HG03520 (cell line): ENCODE measurements at regions not wholly inside any gene's neighbourhood (a gene's known extent, or its start where the extent isn't known, plus 50 kb on each side); places are given as distances from the start of the nearest gene placed in this dataset.

ENCODE experiments used
- ATAC-seq: cut with Tn5 transposase; IDR thresholded peaks from one replicate; pipeline ENCODE4 v1.9.1; 2021; ENCODE audit warnings: mild to moderate bottlenecking, moderate library complexity; ENCODE audit not compliant: unreplicated experiment

GRCh38 chr9:109549386-109549785, 51.3 kb upstream of the PTPN3 start:
- no peak for ATAC-seq

DNA sequence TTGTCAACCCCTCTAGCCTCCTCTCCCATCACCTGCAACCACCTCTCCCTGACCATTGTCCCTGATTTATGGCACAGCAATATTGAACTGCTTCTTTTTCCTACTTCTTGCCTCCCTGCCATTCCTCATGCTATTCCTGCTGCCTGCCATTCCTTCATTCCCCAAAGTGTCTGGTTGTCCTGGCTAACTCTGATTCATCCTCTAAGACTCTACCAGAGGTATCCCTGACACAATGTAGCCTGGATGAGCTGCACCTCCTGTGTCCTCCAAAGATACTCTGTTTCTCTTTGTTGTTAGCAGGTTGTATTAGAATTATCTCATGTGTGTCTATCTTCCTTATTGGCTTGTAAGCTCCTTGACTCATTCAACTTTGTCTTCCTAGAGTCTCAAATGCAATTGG, 53.5 kb upstream of the PTPN3 start:
- no peak for ATAC-seq

DNA sequence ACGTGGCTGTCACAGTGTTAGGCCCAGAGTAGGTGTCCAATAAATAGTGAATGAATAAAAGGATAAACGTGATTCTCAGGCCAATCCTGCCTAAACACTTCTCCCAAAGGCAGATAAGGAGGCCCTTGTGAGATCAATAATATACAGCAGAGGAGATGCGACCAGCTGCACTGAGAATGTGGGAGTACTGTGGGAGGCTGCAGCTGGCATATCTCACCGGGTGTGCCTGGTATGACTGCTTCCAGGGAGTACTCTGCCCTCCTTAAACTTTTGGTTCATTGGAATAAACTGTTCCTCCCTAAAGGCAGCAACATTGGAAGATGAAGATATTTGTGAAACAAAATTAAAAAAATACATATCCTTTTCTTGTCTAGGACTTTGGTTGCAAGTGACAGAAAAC, 57.1 kb upstream of the PTPN3 start:
- no peak for ATAC-seq

- no peak for ATAC-seq
Measured at GRCh38 chr9:109556061-109556460, 58.0 kb upstream of the PTPN3 start.

- no peak for ATAC-seq
Measured at GRCh38 chr9:109556786-109557185, 58.7 kb upstream of the PTPN3 start.

GRCh38 chr9:109557481-109557880, 59.4 kb upstream of the PTPN3 start:
- ATAC-seq, result no peak

DNA sequence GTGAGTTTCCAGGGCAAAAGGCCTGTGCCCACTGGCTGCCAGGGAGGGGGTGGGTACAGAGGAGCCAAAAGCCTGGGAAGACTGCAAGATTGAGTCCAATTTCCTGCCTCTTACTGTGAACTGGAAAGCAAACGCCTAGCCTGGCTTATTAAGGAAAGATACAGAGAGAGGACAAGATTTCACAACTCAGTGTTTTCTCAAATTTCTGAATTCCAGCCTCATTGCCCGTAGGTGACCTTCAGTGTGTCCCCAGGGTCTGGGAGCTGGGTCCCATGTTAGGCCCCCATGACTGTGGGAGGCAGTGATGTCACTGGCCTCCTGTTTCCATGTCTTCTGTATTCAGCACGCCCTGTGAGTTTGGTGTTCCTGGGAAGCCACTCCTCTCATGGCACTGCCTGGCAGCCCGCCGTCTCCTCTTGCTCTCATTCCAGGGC, 60.6 kb upstream of the PTPN3 start:
- no peak for ATAC-seq

GRCh38 chr9:109560470-109561132, 62.5 kb upstream of the PTPN3 start:
- no peak for ATAC-seq

DNA sequence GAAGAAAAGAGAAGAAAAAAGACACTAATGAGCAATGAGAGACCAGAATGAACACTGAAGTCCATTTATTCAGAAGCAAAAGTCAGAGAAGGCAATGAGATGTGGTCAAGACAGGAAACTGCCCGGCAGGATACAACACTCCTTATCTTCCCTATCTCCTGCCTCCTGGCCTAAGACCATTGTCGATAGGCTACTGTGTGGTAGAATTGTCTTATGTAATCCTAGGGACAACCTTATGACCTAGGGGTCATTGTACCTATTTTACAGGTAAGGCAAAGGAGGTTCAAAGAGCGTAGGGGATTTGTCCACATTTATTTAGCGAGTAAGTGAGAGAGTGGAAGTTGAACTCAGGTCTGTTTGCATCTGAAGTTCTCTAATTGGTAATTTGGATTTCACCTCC, 63.0 kb upstream of the PTPN3 start:
- no peak for ATAC-seq

DNA sequence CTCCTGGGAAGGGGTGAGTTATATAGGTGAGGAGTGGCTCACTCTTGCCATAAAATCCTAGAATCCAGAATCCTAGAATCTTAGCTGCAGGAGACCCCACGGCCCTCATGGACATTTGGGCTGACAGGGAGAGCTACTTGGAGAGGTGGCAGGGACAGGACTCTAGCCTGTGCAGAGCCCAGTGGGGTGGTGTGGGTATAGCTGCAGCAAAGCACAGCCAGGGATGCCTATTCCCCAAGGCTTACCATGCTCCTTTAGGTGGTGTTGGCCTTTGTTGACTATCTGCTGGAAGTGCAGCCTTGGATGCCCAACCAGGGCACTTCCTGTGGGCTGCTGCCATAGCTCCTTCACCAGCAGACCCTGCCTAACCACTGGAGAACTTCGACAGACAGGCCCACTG, 70.0 kb upstream of the PTPN3 start:
- ATAC-seq, result no peak

DNA sequence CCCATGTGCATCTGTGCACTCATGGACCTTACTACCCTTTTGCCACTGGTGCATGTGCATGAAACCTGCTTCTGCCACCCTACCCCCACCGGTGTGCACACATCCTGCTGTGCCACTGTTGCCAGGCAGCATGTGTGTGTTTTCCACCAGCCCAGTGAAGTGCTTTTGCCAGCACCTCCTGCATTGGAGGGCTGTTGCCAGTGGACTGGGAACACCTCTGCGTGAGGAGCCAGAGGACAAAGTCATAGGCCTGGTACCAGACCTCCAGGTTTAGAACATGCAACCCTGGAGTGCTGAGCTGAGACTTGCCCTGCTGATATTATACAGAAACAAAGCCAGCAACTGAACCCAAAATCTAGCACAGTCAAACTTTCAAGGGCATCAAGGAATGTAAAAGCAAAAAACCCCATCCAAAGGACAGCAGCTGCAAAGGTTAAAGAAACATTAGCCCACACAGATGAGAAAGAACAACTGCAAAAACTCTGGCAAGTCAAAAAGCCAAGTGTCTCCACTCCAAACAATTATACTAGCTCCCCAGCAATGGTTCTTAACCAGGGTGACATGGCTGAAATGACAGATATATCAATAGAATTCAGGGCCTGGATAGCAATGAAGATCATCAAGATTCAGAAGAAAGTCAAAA, 70.6 kb upstream of the PTPN3 start:
- ATAC-seq, result no peak

DNA sequence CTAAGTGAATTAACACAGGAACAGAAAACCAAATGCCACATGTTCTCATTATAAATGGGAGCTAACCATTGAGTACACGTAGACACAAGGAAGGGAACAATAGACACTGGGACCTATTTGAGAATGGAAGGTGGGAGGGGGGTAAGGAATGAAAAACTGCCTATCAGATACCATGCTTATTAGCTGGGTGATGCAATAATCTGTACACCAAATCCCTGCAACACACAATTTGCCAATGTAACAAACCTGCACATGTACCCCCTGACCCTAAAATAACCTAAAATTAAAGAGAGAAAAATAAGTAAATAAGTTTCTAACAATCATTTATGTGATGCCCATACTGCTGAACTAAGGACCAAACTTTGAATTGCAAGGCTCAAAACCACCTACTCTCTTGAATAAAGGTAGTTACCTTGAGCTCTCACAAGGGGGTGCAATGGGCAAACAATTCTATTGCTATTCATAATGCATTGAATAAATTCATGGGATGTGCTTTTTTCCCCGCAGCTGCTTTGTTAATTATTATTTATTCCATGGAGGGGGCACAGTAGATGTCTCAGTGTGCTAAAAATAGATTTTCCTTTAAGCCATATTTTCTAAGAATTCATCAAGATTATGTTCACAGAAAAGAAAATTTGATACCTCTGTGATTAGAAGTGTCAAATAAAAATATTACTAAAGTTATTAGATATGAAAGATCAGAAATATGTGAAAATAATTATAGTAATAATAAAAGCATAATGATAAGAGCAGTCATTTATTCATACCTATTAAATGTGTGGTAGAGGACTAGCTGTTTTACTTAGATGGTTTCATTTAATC, 76.2 kb upstream of the PTPN3 start:
- ATAC-seq, result no peak

GRCh38 chr9:109576762-109577161, 78.7 kb upstream of the PTPN3 start:
- ATAC-seq, result no peak

DNA sequence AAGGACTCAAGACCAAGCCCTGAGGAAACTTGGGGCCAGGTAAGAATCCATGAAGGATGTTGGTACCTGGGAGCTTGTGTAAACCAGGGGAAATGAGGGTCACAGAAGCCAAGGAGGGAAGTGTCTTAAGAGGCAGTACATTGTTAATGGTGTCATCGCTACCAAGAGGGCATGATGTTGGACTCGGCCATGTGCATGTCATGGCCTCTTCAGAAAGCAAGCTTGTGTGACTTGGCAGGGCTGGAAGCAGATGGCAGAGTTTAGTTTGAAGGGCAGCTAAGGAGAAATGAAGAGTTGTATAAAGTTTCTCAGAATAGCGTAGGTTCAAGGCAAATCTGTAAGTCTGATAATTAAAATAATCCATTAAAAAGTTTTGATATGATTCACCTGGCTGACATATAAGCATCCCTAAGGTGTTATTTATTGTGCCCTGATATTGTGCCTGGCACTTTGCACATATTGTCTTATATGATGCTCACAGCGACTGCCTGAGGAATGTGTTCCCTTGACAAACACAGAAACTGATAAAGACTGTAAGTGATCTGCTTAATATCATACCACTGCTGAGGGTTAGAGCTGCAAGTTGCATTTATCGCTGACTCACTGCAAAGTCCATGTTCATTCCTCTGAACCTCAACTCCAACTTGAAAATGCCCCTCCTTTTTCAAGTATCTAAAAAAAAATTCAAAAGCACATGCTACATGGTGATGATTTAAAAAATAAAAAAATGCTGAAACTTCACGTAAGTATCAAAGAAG, 81.3 kb upstream of the PTPN3 start:
- no peak for ATAC-seq

GRCh38 chr9:109582386-109582785, 84.3 kb upstream of the PTPN3 start:
- ATAC-seq, result no peak

DNA sequence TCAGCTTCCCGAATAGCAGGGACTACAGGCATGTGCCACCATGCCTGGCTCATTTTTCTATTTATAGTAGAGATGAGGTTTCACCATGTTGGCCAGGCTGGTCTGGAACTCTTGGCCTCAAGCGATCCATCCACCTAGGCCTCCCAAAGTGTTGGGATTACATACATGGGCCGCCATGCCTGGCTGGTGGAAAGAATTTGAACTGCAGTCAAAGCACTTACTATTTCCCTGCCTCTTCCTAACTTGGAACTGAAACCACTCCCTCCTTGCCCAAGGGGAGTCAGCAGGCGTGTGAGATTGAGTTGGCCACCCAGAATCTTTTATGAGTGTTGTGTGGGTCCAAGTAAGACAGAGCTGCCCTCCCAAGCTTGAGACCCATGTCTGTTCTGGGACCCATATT, 86.1 kb upstream of the PTPN3 start:
- ATAC-seq, result no peak

GRCh38 chr9:109585796-109586195, 87.7 kb upstream of the PTPN3 start:
- no peak for ATAC-seq

DNA sequence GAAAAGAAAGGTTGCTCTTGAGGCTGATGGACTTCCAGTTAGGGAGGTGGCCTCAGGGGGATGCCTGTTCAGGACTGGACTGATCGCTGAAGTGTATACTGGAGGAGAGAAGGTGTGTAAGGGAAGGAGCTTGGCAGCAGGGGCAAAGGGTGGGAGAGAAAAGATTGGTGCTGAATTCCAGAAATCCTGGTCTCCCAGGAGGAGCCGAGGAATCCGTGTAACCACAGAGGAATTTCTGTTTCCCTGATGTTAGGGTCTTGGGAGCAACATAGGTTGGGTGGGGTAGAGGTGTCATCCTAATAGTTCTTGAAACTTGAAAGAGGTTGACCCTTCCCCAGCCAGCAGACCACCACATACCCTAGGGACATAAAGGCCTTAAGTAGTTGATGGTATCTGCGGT, 88.9 kb upstream of the PTPN3 start:
- ATAC-seq, result no peak

DNA sequence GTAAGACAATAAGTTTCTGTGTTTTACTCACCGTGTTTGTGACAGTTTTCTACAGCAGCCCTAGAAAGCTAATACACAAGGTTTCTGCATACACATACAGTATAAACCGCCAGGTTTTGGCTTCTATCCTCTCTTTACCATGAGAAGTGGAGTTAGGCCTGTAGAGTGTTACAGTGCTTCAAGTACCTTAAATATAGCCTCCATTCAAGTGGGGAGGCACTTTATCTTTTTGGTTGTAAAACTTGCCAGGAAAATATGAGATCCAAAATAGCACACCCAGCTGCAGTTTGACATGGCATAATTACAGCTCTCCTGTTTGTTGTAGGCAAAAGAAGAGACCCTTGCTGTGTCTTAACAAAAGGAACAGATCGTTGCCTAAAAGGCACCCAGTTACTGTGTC, 90.3 kb upstream of the PTPN3 start:
- ATAC-seq, result no peak

- no peak for ATAC-seq
Measured at GRCh38 chr9:109590966-109591365, 92.9 kb upstream of the PTPN3 start.

GRCh38 chr9:109591691-109592090, 93.6 kb upstream of the PTPN3 start:
- no peak for ATAC-seq
